ENCODE measurements at regions not wholly inside any gene's neighbourhood (a gene's known extent, or its start where the extent isn't known, plus 50 kb on each side); places are given as distances from the start of the nearest gene placed in this dataset.

DNA sequence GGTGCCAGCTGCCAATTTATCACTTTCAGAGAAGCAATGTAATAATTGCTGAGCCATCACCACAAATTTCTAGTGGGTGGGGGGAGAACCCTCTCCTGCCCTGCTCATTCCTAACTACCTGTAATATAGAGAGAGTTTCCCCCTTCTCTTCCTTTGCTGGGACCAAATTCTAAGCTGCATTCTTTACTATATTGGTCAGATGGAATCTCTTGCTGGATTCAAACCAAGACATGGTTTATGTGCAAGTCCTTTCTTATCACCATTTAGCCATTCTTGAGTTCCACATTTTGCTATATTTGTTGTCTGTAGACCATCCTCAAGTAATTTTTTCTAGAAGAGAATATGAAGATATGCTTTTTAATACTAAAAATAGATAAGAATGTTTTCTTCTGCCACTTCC, 452.1 kb downstream of the MN1 start:
- TF ChIP-seq, protein P1, sequence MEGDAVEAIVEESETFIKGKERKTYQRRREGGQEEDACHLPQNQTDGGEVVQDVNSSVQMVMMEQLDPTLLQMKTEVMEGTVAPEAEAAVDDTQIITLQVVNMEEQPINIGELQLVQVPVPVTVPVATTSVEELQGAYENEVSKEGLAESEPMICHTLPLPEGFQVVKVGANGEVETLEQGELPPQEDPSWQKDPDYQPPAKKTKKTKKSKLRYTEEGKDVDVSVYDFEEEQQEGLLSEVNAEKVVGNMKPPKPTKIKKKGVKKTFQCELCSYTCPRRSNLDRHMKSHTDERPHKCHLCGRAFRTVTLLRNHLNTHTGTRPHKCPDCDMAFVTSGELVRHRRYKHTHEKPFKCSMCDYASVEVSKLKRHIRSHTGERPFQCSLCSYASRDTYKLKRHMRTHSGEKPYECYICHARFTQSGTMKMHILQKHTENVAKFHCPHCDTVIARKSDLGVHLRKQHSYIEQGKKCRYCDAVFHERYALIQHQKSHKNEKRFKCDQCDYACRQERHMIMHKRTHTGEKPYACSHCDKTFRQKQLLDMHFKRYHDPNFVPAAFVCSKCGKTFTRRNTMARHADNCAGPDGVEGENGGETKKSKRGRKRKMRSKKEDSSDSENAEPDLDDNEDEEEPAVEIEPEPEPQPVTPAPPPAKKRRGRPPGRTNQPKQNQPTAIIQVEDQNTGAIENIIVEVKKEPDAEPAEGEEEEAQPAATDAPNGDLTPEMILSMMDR (IDR thresholded peaks at IDR 0.05; ENCODE audit: low read depth, low read length), result no peak
- TF ChIP-seq EZH2phosphoT487 (IDR thresholded peaks at IDR 0.05; ENCODE audit: low read depth), result no peak
